Left cardiac atrium (tissue), 4 donors: ENCODE measurements at regions not wholly inside any gene's neighbourhood (a gene's known extent, or its start where the extent isn't known, plus 50 kb on each side); places are given as distances from the start of the nearest gene placed in this dataset.
"Not testable (repeated sequence)": the region's sequence is repeated elsewhere in the genome, so short reads cannot be mapped to it uniquely, and the experiment has no call there.

Experiments
- ATAC-seq, 2 donors: fragments of 200-7000 bp; cut with Tn5 transposase; one replicate each; pipeline ENCODE4 v1.9.1; 2020; ENCODE audit warnings: mild to moderate bottlenecking in 2 of 2, moderate library complexity in 2 of 2
- DNase-seq: peaks from one replicate; pipeline ENCODE4 v3.0.0-alpha.2; 2020
- intact Hi-C, 2 donors: fragments of 100-400 bp; cut with DNase I; formaldehyde crosslinking; loops; one replicate each; pipeline versions ENCODE4 v1.14.1 to v1.15.1; 2022 to 2023
- donor health status: DM: no; HTN: yes; CAD: no.
- donor health status: DM: no; HTN: yes; CAD: no; lungs with severe emphysema.
- donor health status: DM: yes; HTN: yes; CAD: no.
- donor health status: Dilated cardiomyopathy.

DNA sequence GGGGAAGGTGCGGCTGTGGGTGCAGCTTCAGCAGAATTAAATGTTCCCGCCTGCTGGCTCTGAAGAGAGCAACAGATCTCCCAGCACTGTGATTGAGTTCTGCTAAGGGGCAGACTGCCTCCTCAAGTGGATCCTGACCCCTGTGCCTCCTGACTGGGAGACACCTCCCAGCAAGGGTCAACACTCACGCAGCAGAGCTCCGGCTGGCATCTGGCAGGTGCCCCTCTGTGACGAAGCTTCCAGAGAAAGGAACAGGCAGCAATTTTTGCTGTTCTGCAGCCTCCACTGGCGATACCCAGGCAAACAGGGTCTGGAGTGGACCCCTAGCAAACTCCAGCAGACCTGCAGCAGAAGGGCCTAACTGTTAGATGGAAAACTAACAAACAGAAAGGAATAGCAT lies 454.3 kb upstream of the MIR17HG start:
- ATAC-seq, DNase-seq, intact Hi-C loops: not testable (repeated sequence)

DNA sequence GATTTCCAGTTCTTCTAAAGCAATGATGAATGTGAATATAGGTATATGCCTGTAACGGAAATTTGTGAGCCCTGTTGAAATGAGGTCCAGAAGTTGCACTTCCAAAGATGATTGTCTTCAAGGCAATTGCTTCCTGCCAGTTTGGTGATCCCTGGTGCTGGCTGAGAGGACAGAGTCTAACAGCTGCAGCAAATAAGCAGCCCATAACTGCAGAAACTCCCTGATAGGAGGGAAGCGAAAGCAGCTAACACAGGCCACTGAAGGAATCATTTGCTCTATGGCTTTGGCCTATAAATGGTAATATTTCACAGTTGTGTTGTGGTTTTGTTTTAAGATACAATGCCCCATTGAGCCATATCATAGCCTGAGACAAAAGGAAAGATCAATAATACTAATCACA lies 451.5 kb upstream of the MIR17HG start:
- ATAC-seq (no peak), DNase-seq (no peak)
- intact Hi-C loops: no loop called here

DNA sequence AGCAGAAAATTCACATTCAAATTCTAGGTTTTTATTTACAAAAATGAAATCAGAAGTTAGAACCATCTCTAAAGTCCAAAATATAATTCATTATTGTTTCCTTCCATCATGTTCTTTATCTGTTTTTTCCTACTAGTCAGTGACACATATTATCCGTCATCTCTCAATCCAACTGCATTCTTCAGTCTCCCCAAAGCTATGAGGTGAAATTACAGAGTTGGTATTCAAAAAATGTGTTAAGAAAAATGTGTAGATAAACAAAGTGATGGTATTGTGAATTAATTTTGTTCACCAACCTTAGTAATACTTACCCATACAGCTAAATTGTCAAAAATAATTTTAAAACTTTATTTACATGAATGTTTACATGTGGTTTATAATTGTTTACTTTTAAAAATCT lies 448.7 kb upstream of the MIR17HG start:
- ATAC-seq (no peak), DNase-seq (no peak)
- intact Hi-C loops: no loop called here

DNA sequence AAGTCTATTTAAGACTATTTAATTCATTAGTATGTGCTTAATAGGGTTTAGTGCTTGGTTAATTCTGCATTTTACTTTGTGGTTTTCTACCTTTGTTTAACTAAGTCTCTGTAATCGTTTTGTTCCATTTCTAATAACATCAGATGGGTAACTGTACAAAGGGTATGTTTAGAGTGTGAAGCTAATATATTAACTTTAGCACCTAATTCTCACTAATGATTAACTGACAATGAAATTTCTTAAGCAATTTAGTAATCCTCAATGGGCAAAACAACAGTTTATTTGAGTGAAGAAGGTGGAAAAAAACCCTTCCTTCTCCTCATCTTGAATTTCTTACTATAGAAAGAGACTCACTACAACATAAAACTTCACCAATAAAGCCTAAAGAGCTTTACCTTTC lies 448.1 kb upstream of the MIR17HG start:
- no peak for ATAC-seq
- no peak for DNase-seq
- intact Hi-C loops: no loop called here

DNA sequence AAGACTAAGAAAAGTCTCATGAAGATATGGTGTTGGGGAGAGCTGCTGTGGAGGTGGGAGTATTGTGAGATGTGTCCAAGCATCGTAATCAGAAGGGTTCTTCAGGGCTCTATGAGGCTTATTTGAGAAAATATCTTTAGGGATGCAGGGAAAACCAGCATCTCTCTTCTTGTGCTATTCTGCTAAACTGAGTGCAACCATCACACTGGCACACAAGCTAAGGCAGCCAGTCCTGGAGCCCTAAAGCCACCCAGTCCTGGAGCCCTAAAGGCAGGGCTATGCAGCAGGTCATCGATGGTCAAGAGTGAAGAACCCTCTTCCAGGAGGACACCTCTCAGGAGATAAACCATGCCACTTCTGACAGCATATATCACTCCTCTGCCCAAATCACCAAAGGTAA lies 445.2 kb upstream of the MIR17HG start:
- DNase-seq (no peak), ATAC-seq (no peak)
- intact Hi-C loops: no loop called here

DNA sequence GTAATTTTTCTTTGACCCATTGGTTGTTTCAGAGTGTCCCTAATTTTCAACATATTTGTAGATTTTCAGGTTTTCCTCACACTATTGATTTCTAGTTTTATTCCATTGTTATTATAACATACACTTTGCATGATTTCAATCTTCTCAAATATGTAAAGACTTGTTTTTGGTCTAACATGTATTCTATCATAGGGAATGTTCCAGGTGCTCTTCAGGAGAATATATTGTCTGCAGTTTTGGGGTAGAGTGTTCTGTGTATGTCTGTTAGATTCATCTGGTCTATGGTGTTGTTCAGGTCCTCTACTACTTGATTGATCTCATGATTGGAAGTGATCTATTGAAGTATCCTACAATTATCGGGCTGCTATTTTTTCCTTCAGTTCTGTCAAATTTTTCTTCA lies 440.9 kb upstream of the MIR17HG start:
- no peak for ATAC-seq
- DNase-seq: no peak
- intact Hi-C loops: no loop called here

GRCh38 chr13:90908792-90909191 lies 438.7 kb upstream of the MIR17HG start:
- ATAC-seq: no peak
- intact Hi-C loops: no loop called here
- no peak for DNase-seq

- ATAC-seq (no peak), DNase-seq (no peak)
- intact Hi-C loops: no loop called here
These were observed 437.4 kb upstream of the MIR17HG start for GRCh38 chr13:90910018-90910639.

DNA sequence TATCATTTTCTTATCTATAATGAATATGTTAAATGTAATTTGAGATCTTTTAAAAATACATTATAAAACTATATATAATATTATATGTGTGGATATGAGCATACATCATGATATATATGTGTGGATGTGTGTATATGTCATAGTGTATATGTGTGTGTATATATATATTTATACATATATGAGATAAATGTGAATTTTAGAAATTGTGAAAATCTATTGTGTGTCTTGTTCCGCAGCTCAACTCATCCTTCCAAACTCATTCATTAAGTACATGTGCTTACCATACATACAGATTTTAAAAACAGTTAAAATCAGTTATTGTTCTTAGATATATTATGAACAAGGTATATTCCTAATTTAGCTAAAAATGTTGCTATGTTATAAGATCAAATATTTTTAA lies 435.2 kb upstream of the MIR17HG start:
- intact Hi-C loops: no loop called here
- DNase-seq: no peak
- no peak for ATAC-seq

GRCh38 chr13:90918536-90918935 lies 429.0 kb upstream of the MIR17HG start:
- ATAC-seq (peak in 1 of 2 donors; percentile 61), DNase-seq (no peak)
- intact Hi-C loops: no loop called here

DNA sequence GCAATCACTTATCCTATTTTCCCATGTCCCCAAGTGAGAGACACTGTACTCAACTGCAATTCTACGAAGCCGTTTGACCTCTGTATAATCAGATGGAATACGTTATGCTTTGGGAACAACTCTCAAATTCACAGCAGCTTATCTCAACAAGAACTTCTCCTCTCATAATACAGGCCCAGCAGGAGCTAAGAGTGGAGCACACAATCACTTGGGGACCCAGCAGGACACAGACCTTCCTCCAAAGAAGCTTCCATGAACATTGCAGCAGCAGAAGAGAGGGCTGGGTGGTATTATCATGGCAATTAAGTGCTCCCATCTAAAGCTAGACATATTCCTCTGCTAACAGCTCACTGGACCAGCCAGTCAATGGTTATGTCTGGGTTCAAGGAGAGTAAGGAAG lies 428.3 kb upstream of the MIR17HG start:
- ATAC-seq (no peak), DNase-seq (no peak)
- intact Hi-C loops: no loop called here

DNA sequence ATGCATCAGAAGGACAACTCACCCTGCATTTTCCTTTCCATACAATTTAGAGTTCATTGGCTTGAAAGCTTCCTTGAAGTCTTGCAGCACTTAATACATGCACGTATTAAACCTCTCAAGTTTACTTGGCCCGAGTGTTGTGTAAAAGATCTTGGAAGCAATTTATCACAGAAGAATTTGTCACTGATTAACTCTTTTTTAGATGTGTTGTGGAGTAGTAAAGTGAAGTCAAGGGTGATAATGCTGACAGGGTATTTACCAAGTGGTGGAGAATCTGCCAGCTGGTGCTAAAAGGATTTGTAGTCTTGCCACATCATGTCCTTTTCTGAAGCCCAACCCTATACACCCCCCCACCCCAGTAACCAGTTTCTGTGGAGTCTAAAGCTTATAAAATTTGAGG lies 421.0 kb upstream of the MIR17HG start:
- DNase-seq (no peak), ATAC-seq (peak; percentile 81 to 86)
- intact Hi-C loops: no loop called here

DNA sequence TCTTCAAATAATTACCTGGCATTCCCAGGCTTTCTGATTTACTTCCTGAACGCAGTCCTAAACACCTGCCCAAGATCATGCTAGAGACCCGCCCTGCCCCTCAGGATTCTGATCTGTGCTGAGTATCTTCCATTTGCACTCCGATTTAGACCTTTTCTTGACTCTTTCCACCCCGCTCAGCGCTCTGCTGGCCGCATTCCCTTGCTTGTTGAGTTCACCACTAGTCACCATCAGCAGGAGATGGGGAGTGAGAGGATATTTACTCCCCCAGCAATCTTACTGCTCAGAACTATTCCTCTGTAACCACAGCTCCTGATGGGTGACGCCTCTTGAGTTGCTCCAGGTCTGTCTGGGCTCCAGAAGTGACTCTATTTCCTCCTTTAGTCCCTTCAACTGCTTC lies 419.4 kb upstream of the MIR17HG start:
- intact Hi-C loops: no loop called here

DNA sequence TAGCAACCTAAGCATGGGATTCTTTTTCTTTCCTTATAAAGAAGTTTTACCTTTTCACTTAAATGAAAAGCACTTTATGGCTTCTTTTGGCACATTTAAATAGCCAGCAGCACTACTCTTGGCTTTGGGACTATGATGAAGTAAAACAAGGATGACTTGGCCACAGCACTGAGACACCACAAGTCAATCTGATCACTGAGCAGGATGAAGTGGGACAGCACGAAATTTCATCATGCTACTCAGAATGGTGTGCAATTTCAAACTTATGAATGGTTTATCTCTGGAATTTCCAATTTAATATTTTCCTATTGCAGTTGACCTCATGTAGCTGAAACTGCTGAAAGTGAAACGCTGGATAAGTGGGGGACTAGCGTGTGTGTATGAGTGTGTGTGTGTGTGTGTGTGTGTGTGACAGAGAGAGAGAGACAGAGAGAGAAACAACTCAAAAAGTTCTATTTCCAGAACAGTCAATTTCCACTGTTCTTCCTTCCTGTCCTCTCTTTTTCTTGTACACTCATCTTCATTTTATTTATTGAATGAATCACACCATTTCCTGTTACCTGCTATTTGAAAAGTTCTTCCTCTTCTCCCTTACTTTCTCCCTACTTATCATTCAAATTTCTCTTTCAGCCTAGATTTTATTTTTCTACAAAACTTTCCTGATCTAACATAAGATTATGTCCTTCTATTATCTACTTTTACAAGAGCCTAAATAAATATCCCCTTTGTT lies 414.2 kb upstream of the MIR17HG start:
- intact Hi-C loops: no loop called here
- ATAC-seq: no peak
- DNase-seq: no peak

More for the DNA sequence above, 419.4 kb upstream of the MIR17HG start:
- DNase-seq (no peak), ATAC-seq (no peak)

DNA sequence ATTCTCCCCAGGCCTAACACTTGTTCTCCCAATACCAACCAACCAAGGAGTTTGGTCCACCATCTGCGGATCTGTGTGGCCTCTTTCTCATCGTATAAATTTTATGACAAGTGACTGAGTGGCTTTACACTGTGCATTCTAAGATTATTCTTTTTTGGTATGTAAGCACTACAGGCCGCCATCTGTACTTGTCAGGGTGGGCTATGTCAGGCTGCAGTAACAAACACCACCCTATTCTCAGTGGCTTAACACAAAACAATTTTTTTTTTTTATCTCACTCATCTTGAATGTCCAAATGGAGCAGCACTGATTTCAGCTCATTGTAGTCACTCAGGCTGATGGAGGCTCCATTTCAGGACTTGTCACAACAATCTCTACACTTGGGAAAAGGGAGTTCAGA lies 412.7 kb upstream of the MIR17HG start:
- ATAC-seq (no peak), DNase-seq (no peak)
- intact Hi-C loops: no loop called here

DNA sequence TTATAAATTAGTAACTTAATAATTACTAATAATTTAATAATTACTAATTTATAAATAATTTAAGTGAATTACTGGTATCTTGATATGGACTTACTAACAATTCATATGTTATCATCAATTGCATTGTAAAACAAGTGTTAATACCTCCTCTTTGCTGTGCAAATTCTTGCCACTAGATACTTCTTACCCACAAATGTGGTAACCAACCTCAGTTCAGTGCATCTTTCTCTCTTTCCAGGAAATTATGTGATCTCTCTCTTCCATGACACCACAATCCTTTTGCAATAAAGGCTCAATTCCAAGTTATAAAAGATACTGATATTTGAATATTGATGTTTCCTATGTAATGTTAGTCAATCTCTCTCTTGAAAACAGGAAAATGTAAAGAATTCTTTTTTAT lies 408.6 kb upstream of the MIR17HG start:
- intact Hi-C loops: no loop called here
- DNase-seq (no peak), ATAC-seq (no peak)

- ATAC-seq: no peak
- intact Hi-C loops: no loop called here
These were observed 403.5 kb upstream of the MIR17HG start for GRCh38 chr13:90943946-90944345.

GRCh38 chr13:90945146-90945545 lies 402.3 kb upstream of the MIR17HG start:
- DNase-seq, ATAC-seq, intact Hi-C loops: not testable (repeated sequence)

More at GRCh38 chr13:90943946-90944345, 403.5 kb upstream of the MIR17HG start:
- no peak for DNase-seq

DNA sequence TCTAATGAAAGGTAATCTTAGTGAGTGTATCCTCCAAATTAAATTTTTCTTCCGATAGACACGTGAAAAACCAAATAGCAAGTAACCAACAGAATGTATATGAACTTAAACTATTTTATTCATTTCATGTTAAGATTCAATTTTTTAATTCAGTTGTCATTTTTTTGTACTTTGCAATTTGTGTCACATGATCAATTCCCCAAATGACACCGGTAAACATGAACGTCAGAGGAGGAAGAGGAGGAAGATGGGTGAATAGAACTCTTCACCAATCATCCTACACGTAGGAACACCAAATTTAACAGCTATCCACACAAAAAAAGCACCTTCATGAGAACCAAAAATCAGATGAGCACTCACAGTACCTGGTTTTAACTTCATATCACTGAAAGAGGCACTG lies 401.4 kb upstream of the MIR17HG start:
- ATAC-seq: not testable (repeated sequence)

DNA sequence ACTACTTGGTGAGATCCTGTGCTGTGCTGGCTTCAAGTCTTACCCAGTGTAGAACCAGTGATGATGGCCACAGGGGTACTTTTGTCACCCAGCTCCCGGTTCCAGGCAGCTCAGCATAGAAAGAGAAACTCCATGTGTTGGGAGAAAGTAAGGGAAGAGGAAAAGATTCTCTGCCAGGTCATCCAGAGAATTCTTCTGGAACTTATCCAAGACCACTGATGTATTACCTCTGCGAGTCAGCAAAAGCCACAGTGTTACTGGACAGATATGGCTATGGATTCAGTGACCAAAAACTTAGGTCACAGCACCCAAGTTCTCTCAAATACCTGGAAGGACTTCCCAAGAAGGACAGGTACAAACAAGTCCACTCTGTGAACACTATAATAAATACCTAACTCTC lies 399.5 kb upstream of the MIR17HG start:
- intact Hi-C loops: no loop called here
- DNase-seq (no peak), ATAC-seq (no peak)

More for the DNA sequence above, 401.4 kb upstream of the MIR17HG start:
- DNase-seq, intact Hi-C loops: not testable (repeated sequence)

DNA sequence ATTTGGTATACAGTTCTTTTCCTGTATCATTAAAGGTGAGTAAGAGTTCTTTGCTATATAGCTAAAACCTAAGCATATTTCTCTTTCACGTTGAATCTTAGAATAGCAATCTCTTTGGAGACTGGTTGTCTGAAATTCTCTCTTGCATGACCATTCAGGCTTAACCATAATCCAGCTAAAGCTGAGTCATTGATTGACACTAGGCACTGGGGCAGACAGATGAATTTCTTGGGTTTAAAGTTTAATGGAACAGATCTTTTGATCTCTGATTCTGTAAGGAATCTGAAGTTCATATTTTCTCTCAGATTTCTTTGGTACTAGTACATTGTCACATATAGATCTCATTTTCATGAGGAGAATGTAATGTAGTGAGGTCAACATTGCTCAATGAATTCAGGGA lies 397.3 kb upstream of the MIR17HG start:
- intact Hi-C loops: no loop called here
- DNase-seq (no peak), ATAC-seq (no peak)
